CD4-positive, alpha-beta T cell treated with Interleukin-17A for 1 hour (primary cell): ENCODE measurements at regions not wholly inside any gene's neighbourhood (a gene's known extent, or its start where the extent isn't known, plus 50 kb on each side); places are given as distances from the start of the nearest gene placed in this dataset.

Source experiments
- DNase-seq: peaks from one replicate; pipeline ENCODE4 v3.0.0-alpha.2; 2020

GRCh38 chr6:140604786-140605185 is 1230.3 kb upstream of the CITED2 start:
- no peak for DNase-seq

GRCh38 chr6:140602431-140603248 is 1228.2 kb upstream of the CITED2 start:
- no peak for DNase-seq

GRCh38 chr6:140601021-140601808 is 1226.8 kb upstream of the CITED2 start:
- no peak for DNase-seq

GRCh38 chr6:140599916-140600315 is 1225.5 kb upstream of the CITED2 start:
- no peak for DNase-seq

- no peak for DNase-seq
These were observed 1222.7 kb upstream of the CITED2 start for GRCh38 chr6:140597181-140597580.

- DNase-seq: no peak
These were observed 1220.3 kb upstream of the CITED2 start for GRCh38 chr6:140594806-140595128.

GRCh38 chr6:140592877-140593276 is 1218.4 kb upstream of the CITED2 start:
- no peak for DNase-seq

- DNase-seq: no peak
These were observed 1216.2 kb upstream of the CITED2 start for GRCh38 chr6:140590641-140591040.

- DNase-seq: no peak
These were observed 1212.1 kb upstream of the CITED2 start for GRCh38 chr6:140586426-140587061.

- DNase-seq: no peak
These were observed 1207.2 kb upstream of the CITED2 start for GRCh38 chr6:140581601-140582000.

GRCh38 chr6:140579918-140580317 is 1205.5 kb upstream of the CITED2 start:
- DNase-seq: no peak

GRCh38 chr6:140576004-140576555 is 1201.6 kb upstream of the CITED2 start:
- DNase-seq: no peak

GRCh38 chr6:140572867-140573266 is 1198.4 kb upstream of the CITED2 start:
- no peak for DNase-seq

- no peak for DNase-seq
These were observed 1197.7 kb upstream of the CITED2 start for GRCh38 chr6:140572129-140572528.

GRCh38 chr6:140571145-140571544 is 1196.7 kb upstream of the CITED2 start:
- DNase-seq: no peak

- DNase-seq: no peak
These were observed 1193.0 kb upstream of the CITED2 start for GRCh38 chr6:140567466-140567865.

GRCh38 chr6:140566781-140567277 is 1192.4 kb upstream of the CITED2 start:
- DNase-seq: no peak

- no peak for DNase-seq
These were observed 1189.3 kb upstream of the CITED2 start for GRCh38 chr6:140563728-140564127.

- no peak for DNase-seq
These were observed 1187.3 kb upstream of the CITED2 start for GRCh38 chr6:140561701-140562100.

GRCh38 chr6:140560671-140561070 is 1186.2 kb upstream of the CITED2 start:
- no peak for DNase-seq

- DNase-seq: no peak
These were observed 1185.0 kb upstream of the CITED2 start for GRCh38 chr6:140559458-140559857.

GRCh38 chr6:140554421-140554820 is 1180.0 kb upstream of the CITED2 start:
- no peak for DNase-seq

GRCh38 chr6:140548366-140548765 is 1173.9 kb upstream of the CITED2 start:
- no peak for DNase-seq
